Astrocyte (in vitro differentiated cells and primary cell): ENCODE measurements at regions not wholly inside any gene's neighbourhood (a gene's known extent, or its start where the extent isn't known, plus 50 kb on each side); places are given as distances from the start of the nearest gene placed in this dataset.

ENCODE experiments used
- EZH2 ChIP-seq: IDR thresholded peaks from 2 replicates; pipeline ENCODE4 v1.6.1; 2012; ENCODE audit warnings: mild to moderate bottlenecking, low read length, inconsistent platforms; ENCODE audit not compliant: insufficient read depth
- TF ChIP-seq, protein P1 (sequence below): IDR thresholded peaks from 2 replicates; pipeline ENCODE4 v1.5.1; 2011; ENCODE audit warnings: low read depth, mild to moderate bottlenecking, inconsistent platforms, low read length, moderate library complexity; ENCODE audit not compliant: insufficient read depth

DNA sequence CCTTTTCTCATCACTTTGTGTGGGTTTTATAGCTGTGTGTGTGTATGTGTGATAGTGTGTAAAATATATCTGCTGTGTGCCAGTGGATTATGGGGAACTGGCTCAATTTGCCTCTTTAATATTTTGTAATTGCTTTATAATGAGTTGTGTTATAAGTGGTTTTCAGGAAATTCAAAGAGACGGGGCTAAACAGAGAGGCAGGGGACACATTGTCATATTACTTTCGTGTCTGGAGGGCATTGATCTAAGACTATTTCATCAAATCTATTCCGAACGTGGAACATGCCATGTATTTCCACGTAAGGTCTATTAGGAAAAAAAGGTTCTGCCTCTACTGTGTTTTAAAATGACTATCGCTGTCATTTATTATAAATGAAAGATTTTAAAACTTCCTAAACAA, 793.2 kb upstream of the TMEM132C start:
- TF ChIP-seq, protein P1, sequence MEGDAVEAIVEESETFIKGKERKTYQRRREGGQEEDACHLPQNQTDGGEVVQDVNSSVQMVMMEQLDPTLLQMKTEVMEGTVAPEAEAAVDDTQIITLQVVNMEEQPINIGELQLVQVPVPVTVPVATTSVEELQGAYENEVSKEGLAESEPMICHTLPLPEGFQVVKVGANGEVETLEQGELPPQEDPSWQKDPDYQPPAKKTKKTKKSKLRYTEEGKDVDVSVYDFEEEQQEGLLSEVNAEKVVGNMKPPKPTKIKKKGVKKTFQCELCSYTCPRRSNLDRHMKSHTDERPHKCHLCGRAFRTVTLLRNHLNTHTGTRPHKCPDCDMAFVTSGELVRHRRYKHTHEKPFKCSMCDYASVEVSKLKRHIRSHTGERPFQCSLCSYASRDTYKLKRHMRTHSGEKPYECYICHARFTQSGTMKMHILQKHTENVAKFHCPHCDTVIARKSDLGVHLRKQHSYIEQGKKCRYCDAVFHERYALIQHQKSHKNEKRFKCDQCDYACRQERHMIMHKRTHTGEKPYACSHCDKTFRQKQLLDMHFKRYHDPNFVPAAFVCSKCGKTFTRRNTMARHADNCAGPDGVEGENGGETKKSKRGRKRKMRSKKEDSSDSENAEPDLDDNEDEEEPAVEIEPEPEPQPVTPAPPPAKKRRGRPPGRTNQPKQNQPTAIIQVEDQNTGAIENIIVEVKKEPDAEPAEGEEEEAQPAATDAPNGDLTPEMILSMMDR, result no peak
- TF ChIP-seq EZH2, result no peak
